Activated B cell treated with CpG ODN at 0.5 μM for 24 hours (primary cell): ENCODE measurements at regions not wholly inside any gene's neighbourhood (a gene's known extent, or its start where the extent isn't known, plus 50 kb on each side); places are given as distances from the start of the nearest gene placed in this dataset.

Experiments used
- ATAC-seq: fragments of 200-7000 bp; cut with Tn5 transposase; one replicate; pipeline ENCODE4 v1.10.0; 2021; ENCODE audit warnings: low read depth, mild to moderate bottlenecking, moderate library complexity
- CTCF ChIA-PET: fragments of 350-600 bp; sonication (Branson Sonifier 250); formaldehyde crosslinking; loops from one replicate; lab custom pipeline; 2021; ENCODE audit warnings: antibody characterized with exemption; lab: Charles Lee
- POLR2A ChIA-PET: fragments of 350-600 bp; sonication (Branson Sonifier 250); formaldehyde crosslinking; loops from one replicate; lab custom pipeline; 2021; ENCODE audit warnings: antibody characterized with exemption; lab: Charles Lee
- DNase-seq: peaks from one replicate; pipeline ENCODE4 v3.0.0; 2022
- H3K27ac Mint-ChIP-seq: one replicate; pipeline ENCODE4 v1.8.0; 2020; ENCODE audit warnings: mixed read lengths
- H3K27me3 Mint-ChIP-seq: one replicate; pipeline ENCODE4 v1.8.0; 2021; ENCODE audit warnings: mixed read lengths
- H3K36me3 Mint-ChIP-seq: one replicate; pipeline ENCODE4 v1.8.0; 2021; ENCODE audit warnings: low read depth, mixed read lengths
- H3K4me1 Mint-ChIP-seq: one replicate; pipeline ENCODE4 v1.8.0; 2021; ENCODE audit warnings: mixed read lengths
- H3K4me3 Mint-ChIP-seq: one replicate; pipeline ENCODE4 v1.8.0; 2020; ENCODE audit warnings: mild to moderate bottlenecking, mixed read lengths
- H3K9me3 Mint-ChIP-seq: one replicate; pipeline ENCODE4 v1.8.0; 2020; ENCODE audit warnings: mixed read lengths
- CTCF ChIP-seq: fragments of 200-600 bp; IDR thresholded peaks from one replicate; pipeline ENCODE4 v1.8.0; 2022; ENCODE audit warnings: antibody characterized with exemption, mild to moderate bottlenecking
- intact Hi-C: fragments of 100-400 bp; cut with micrococcal nuclease; formaldehyde crosslinking; loops from one replicate; pipeline ENCODE4 v1.15.1; 2024

DNA sequence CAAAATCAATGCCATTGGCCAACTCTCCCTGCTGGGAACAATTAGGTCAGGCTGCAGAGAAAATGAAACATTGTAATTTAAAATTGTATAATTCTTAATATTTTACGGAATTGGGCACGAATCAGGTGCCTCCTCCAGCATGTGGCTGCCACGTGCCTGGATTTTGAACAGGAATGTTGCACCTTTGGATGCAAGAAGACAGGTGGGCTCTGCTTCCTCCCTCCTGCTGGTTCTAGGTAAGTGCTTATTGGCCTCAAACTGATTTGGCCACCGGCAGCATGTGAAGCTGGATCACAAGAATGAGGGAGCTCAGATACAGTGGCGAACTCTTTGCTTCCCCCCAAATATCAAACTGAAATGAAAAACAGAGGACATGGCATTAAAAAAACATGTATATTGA, 1559.9 kb upstream of the FLRT2 start:
- CTCF ChIA-PET: no interaction called here
- no peaks in the 10 kb centered on the region for H3K36me3 Mint-ChIP-seq
- H3K4me3 Mint-ChIP-seq: no peak overlapping the region
- ATAC-seq (no peak), DNase-seq (no peak)
- H3K4me1 Mint-ChIP-seq: no peaks in the 10 kb centered on the region
- POLR2A ChIA-PET: no interaction called here
- peaks cover 11% of the 10 kb centered on the region for H3K9me3 Mint-ChIP-seq
- intact Hi-C loops: no loop called here
- no peaks in the 10 kb centered on the region for H3K27me3 Mint-ChIP-seq
- H3K27ac Mint-ChIP-seq: no peak overlapping the region
- TF ChIP-seq CTCF: no peak

- no peak overlapping the region for H3K4me3 Mint-ChIP-seq
- peaks cover 5% of the 10 kb centered on the region for H3K9me3 Mint-ChIP-seq
- DNase-seq (no peak), ATAC-seq (no peak)
- CTCF ChIA-PET: no interaction called here
- intact Hi-C loops: no loop called here
- no peaks in the 10 kb centered on the region for H3K4me1 Mint-ChIP-seq
- no peak for TF ChIP-seq CTCF
- POLR2A ChIA-PET: no interaction called here
- H3K27ac Mint-ChIP-seq: no peak overlapping the region
- H3K36me3 Mint-ChIP-seq: no peaks in the 10 kb centered on the region
- no peaks in the 10 kb centered on the region for H3K27me3 Mint-ChIP-seq
These were observed 1557.3 kb upstream of the FLRT2 start for GRCh38 chr14:83972631-83973030.

GRCh38 chr14:83974647-83975163, 1555.2 kb upstream of the FLRT2 start:
- Mint-ChIP-seq H3K4me3 (no peak overlapping the region), H3K27me3 (no peaks in the 10 kb centered on the region), H3K4me1 (no peaks in the 10 kb centered on the region), H3K36me3 (no peaks in the 10 kb centered on the region), H3K9me3 (peaks cover 4% of the 10 kb centered on the region), H3K27ac (no peak overlapping the region)
- no peak for DNase-seq
- ATAC-seq: no peak
- ChIA-PET POLR2A (no interaction called here), CTCF (no interaction called here)
- intact Hi-C loops: no loop called here
- no peak for TF ChIP-seq CTCF

GRCh38 chr14:83975435-83975834, 1554.5 kb upstream of the FLRT2 start:
- ATAC-seq (no peak), DNase-seq (no peak)
- Mint-ChIP-seq H3K9me3 (peaks cover 6% of the 10 kb centered on the region), H3K4me3 (no peak overlapping the region), H3K4me1 (no peaks in the 10 kb centered on the region), H3K27me3 (no peaks in the 10 kb centered on the region), H3K27ac (no peak overlapping the region), H3K36me3 (no peaks in the 10 kb centered on the region)
- intact Hi-C loops: no loop called here
- CTCF ChIA-PET: no interaction called here
- POLR2A ChIA-PET: no interaction called here
- no peak for TF ChIP-seq CTCF

DNA sequence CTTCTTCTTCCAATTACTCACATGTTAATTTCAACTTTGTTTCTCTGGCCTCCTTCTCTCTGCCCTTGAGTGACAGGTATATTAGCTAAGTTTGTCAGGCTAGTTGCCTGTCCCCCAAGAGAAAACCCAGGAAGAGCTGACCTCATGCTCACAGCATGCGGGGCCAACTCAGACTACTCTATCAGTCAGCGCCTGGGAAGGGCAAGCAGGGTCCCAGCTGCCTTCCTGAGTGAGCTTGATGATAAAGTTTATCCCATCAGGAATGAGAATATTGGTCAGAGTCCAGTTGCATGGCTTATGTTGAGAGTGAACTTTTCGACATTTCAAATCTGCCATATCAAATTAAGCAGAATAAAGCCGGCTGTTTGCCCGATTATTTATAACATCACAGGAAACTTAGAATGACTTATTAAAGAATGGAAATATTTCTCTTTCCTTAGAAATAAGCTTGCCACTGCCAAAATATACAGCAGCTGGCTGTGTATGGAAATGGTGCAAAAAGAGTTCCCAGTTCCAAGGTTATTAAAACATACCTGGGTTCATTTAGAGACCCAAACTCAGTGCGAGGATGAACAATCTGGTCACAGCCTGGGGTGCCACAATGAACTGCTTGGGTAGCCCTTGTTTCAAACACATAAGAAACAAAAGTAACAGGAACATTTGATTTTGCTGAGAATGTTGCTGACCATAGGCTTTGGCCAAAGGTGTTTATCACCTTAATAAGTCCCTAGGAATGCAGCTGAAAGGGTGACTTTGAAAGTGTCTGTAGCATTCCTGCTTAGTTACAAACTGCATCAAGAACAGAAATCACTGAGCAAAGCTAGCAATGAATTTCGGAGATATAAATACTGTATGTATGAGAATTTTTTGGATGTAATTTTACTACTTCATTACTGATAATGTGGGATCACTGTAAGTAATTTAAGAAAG, 1553.8 kb upstream of the FLRT2 start:
- Mint-ChIP-seq H3K27ac (no peak overlapping the region), H3K9me3 (peaks cover 2% of the 10 kb centered on the region), H3K4me1 (no peaks in the 10 kb centered on the region), H3K27me3 (no peaks in the 10 kb centered on the region), H3K36me3 (no peaks in the 10 kb centered on the region), H3K4me3 (no peak overlapping the region)
- no peak for DNase-seq
- CTCF ChIA-PET: no interaction called here
- intact Hi-C loops: no loop called here
- TF ChIP-seq CTCF: no peak
- POLR2A ChIA-PET: no interaction called here
- ATAC-seq: no peak
